Inflammatory macrophage treated with lipopolysaccharide for 1 hour (primary cell): ENCODE measurements at regions not wholly inside any gene's neighbourhood (a gene's known extent, or its start where the extent isn't known, plus 50 kb on each side); places are given as distances from the start of the nearest gene placed in this dataset.

Experiments
- DNase-seq, 2 donors: peaks; one replicate each; pipeline ENCODE4 v3.0.0-alpha.2; 2020 to 2022

DNA sequence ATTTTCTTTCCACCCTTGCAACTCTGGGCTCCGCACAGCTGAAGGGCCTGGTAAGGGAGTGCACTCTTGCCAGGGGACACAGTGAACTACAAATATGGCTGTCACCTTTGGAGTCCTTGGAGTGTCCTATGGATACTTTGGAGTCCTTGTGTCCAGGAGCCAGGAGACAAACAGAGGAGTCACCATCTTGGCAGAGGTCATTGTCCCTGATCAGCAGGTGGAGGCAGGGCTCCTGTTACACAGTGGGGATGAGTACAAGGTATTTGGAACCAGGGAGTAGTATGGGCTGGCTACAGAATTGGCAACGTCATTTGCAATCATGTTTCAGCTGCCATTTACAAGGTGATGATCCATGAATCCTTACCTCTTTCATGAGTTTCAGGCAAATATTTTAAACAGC is 132.5 kb downstream of the FAM161A start:
- no peak for DNase-seq

DNA sequence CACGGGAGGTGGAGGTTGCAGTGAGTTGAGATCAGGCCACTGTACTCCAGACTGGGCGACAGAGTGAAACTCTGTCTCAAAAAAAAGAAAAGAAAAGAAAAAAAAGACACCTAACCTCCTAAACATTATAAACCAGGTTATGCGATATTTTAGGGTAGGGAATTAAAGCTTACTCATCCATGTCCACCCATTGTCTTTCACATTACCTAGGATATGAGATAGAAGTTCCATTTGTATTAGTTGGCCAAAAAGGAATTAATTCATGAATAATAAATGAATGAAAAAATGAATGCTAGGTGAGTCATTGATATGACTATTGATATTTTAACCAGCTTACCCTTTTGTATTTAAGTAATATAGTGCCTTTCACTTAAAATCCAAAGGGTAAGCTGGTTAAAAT is 132.9 kb downstream of the FAM161A start:
- no peak for DNase-seq

DNA sequence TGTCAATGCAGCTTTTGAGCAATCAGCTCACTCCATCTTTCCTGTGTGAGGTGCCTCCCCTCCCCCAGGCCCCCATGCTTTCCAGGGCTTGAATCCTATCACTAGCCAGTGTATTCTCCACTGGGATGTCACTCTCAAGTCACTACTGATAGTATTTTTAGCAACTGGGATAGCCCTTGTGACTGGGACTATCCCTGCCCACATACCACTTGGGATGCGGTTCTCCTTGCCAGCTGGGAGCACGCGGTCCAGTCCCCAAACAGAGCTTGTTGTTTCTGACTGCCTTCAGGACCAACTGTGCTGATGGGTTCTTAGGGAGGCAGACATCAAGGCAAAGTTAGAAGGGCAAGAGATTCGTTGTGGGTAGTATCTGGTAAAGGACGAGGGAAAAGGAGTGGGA is 134.9 kb downstream of the FAM161A start:
- DNase-seq = no peak

DNA sequence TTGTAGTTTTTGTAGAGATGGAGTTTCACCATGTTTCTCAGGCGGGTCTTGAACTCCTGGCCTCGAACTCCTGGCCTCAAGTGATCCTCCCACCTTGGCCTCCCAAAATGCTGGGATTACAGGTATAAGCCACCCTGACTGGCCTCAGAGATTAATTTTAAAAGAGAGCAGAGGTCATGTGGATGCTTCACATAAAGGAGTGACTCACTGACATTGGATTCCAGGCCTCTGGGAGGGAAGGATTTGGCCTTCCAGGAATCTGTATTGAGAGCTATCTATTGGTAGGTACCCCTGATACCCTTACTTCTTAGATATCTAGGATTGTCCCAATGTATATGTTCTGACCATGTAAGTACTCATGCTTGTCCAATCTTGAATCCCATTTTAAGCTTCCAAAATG is 138.4 kb downstream of the FAM161A start:
- DNase-seq = no peak

DNA sequence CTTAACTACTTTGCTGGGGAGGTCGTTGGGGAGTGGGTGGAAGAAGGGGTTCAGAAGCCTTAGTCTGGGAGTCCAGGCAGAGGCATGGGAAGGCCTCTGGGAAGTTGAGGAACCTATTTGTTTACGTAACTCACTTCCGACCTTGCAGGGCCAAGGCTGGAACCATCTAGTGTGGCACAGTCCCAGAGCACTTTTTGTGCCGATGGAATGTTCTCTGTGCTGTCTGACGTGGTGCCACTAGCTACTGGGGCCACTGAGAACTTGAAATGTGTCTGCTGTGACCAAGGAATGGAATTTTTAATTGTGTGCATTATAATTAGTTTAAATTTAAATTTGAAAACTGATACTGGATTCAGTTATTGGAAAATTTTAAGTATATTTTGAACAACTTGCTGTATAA is 139.7 kb downstream of the FAM161A start:
- DNase-seq = no peak

DNA sequence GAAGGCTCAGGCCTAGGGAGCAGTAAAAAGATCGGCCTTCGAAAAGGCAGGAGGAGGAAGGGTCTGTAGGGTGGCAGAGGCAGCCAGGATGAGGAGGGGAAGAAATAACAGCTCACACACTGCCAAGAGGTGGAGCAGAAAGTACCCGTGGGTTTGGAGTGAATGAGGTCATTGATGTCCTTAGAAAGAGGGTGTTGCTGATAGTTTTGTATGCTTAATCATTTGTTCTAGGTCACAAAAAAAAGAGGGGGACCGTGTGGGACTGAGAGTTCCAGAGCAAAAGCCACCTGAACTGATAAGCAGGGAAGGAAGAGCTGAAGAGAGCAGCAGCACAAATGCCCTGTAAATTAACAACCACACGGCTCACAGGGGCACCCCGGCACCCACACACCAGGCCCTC is 140.4 kb downstream of the FAM161A start:
- DNase-seq = no peak

DNA sequence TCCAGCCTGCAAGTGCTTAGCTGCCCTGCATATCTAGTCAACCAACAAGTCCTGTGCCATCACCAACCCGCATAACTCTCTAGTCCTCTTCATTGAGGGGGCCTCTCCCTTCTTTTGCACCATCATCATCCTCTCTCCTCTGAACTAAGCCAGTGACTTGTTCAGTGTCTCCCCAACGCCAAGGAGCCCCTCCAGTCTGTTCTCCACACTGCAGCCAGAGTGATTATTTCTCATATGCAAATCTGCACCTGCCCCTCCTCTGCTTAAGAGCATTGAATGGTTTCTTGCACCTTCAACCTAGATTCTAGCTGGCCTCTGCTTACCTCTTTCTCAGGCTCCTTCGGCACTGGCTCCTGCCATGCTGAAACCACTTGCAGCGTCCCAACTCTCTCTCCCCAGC is 141.8 kb downstream of the FAM161A start:
- no peak for DNase-seq

DNA sequence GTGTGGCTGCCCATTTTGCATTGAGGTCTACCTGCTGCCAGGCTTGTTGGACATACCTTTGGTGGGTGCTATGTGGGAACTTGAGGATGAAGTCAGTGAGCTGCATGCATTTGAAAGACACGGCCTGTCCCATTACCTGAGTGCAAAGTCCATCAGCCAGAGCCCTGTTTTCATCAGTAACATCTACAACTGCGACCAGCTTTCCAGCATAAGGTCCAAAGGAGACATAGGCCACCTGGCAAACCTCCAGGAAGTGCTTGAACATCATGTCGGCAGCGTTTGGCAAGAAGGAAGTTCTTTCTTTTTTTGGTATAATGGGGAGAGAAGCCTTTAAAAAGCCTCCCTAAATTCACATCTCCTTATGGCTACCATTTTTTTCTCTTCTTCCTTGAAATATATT is 143.1 kb downstream of the FAM161A start:
- no peak for DNase-seq

DNA sequence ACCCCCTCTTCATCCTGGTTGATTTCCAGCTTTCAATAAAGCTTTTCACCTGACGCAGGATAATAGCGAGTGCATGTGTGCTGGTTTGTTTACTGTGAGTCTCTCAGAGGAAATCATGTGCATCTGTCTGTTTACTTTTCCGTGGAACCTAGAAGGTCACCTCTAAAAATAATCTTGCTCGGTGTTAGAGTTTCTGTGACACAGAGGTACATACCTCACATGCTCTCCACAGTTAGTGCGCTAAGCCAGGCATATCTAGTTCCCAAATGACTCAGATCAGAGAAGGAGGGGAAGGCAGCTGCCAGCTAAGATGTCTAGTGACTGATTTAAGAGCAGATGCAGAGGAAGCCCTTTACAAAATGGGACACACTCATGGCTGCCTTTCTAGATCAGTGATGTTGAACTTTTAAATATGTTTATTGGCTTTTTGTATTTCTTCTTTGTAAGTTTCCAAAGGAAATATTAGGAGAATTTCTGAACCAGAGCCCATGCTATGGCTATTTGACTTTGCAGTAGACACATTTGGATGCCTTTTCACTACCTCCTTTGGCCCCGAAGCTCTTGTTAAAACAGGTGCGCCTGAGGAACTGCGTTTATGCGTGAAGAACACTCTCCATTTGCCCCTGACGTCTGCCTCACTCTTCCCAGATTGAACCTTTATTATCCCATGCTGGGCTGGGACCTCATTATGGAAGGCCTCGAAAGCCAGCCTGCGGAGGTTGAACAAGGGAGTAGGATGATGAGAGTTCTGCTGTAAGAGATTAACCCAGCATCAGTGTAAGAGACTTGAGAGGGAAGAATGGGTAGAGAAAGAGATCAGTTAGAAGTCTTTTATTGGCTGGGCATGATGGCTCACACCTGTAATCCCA is 145.6 kb downstream of the FAM161A start:
- DNase-seq = no peak

DNA sequence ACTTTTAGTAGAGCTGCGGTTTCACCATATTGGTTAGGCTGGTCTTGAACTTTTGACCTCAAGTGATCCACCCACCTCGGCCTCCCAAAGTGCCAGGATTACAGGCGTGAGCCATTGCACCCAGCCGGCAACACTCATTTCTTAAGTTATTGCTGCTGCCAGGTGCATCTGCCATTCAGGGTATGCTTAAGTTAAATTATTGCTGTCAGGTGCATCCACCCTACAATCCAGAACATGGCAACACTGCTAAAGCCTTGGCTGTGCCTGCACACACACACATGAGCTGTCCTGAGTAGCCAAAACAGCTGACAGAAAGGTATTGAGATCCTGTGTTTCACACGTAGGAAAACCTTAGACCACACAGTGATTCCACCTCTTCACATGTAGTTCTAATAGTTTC is 148.2 kb downstream of the FAM161A start:
- DNase-seq = no peak

DNA sequence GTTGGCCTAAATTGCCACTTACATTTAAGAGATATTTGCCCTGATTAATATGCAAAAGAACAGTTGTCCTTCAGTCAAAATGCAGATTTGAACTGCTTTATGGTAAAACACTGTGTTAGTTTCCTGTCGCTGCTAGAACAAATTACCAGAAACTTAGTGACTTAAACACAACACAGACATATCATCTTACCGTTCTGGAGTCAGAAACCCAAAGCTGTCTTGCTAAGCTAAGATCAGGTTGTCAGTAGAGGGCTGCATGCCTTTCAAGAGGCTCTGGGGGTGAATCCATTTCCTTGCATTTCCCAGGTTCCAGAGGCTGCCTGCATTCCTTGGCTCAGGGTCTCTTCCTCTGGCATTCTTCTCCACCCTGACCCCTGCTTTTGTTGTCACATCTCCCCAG is 149.5 kb downstream of the FAM161A start:
- DNase-seq = no peak

DNA sequence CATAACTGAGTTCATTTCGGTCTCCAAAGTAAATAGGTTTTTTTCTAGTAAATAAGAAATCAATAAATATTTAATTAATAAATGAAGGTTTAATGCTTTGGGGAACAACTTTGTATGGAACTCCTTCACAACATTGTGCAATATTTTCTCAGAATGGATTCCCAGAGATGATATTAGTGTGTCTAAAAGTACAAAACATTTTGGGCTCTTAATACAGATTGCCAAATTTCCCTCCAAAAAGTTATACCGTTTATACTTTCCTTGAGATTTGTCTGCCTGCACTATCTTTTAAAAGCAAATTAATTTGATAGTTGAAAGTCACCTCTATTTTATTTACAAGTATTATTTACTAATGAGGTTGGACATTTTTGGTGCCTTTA is 151.8 kb downstream of the FAM161A start:
- DNase-seq = no peak

DNA sequence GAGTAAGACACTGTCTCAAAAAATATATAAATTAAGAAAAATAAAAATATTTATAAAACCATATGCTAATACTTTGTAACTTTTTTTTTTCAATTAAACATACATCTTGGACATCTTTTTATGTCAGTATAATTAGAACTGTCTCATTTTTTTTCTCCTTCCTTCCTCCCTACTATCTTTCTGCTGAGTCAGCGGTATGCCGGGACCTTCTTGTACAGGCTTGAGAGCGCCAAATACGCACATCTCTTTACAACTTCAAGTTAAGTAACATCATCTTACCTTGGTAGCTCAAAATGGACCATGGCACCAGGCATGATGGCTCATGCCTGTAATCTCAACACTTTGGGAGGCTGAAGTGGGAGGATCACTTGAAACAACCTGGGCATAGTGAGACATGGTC is 153.4 kb downstream of the FAM161A start:
- no peak for DNase-seq

DNA sequence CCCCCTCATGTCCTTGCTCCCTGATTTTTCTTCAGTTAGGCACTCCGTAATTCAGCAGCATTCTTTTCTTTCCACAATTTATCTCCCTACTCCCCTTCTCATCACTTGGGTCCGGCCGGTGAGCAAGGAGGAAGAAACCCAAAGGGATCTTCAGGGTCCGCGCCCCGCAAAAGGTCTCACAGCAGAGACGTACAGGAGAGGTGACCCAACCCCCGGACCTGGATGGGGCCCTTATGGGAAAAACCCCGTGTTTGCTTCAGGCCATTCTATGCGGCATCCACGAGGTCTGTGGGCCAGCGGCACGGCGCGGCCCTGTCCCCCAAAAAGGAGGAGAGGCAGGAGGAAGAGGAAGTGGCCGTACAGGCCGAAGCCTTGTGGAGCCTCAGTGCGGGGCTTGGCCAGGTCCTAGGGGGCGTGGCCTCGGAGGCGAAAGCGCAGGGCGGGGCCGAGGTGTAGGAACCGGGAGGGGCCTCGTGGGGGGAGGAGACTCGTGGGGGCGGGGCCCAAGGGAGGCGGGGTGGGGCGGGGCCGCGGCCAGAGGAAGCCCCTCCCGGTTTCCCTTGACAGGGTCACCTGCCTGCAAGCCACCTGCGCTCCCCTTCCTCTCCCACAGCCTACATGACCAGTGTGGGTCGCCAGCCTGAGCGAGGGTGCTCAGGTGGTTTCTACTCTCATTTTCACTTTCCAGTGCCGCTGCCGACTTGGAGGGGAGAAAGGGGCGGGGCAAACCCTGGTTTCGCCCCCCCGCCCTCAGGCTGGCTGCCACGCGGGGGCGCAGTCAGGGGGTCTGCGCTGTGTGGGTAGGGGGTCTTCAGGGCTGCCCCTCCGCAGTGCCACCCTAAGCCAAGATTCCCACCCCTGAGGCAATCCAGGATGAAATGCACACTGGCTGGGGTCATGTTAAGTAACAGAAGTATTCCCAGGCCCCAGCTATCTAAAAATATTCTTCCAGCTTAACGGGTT is 156.4 kb upstream of the XPO1 start:
- peak; percentile 93 to 96 for DNase-seq

DNA sequence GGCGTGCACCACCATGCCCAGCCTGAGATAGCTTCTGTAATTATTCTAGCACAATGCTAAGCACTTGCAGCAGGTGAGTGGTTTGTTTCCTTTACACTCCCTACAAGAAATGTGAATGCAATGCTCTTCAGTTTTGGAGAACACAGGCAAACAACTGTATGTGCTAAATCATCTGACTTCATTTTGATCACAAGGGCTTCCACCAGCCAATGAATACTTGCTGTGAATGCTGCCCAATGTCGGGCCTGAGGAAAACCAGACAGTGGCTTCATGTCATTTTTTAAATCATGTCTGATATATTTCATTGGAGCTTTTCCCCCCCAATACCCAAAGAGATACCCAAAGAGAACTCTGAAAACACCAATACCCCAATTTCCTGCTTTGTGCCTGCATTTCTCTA is 155.6 kb upstream of the XPO1 start:
- DNase-seq = peak in 1 of 2 donors; percentile 6

DNA sequence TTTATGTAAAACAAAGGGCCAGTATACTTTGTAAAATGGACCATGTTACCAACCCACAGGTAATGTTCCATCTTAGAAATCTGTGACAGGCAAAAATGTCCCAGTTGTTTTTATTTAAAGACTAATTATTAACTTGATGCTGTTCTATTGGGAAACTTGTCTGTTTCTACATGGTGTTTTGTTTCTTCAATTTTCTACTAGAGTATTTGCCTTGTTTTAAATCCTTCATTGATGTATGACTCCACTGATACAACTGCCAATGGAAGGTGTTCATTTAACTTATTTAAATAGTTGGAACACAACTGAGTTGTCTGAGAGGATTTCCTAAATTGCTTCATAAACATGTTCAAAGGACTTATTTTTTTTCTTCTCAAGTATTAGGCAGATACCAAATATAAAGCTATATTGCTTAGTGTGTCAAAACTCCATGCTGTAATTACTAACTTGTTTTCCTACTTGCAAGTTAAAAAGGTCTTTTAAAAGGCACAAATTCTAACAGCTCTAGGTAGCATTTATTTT is 152.0 kb upstream of the XPO1 start:
- peak; percentile 54 to 83 for DNase-seq

DNA sequence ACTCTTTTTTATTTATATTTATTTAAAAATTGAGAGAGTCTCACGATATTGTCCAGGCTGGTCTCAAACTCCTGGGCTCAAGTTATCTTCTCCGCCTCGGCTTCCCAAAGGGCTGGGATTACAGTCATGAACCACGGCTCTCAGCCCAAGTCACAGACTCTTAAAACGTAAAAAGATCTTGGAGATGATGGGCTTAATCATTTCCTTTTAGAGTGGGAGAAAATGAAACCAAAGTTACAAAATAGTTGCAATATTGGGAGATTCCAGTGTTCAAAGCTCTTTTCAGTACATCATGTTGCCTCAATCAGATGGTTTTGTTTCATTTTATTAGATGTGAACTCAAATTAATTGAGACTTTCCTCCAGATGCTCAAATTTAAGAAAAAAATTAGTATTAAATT is 151.4 kb upstream of the XPO1 start:
- DNase-seq = peak; percentile 89 to 92

DNA sequence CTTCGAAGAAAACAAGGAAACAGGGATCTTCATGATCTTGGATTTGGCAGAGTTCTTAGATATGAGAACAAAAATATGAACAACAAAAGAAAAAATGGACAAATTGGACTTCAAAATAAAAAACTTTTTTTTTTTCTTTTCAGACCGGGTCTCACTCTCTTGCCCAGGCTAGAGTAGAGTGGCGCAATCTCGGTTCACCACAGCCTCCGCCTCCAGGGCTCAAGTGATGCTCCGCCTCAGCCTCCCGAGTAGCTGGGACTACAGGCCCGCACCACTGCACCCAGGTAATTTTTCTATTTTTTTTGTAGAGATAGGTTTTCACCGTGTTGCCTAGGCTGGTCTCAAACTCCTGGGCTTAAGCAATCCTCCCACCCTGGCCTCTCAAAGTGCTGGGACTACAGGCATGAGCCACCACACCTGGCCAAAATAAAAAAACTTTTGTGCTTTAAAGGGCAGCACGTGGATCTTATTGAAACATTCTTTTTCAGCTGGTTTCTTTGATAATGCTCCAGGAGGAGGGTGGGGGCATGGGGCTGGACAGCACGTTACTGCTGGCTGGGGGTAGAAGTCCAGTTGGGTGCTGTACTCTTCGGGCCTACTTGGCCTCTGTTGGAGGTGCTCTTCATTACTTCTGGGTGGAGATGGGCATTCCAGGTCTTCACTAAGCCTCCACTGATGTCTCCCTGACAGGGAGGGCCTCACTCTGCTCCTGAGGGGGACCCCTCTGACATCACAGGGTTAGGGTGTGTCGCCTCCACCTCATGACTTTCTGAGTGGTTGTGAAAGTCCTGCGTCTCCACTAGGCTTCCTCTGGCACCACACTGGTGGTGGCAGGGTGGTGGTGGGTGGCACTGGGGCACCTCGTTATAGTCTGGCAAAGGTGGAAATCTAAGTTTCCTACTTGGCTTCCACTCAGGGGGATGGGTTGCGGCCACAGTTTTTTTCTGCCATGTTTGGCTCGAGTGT is 150.5 kb upstream of the XPO1 start:
- DNase-seq = peak; percentile 35 to 44

DNA sequence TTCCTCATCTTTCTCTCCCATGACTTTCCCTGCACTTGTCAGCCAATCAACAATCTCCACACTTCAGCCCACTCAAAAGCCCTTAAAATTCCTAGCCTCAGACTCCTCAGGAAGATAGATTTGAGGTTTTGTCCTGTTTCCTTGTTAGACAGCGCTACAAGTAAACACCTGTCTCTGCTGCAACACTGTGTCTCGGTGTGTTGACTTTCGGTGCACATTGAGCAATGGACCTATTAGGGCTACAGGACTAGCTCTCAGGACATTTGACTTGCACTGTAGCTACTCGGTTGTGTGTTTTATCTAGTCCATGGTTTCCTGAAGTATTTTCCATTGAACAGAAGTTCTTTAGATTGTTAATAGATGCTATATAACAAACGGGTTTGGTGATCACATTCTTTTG is 140.9 kb upstream of the XPO1 start:
- DNase-seq = no peak

DNA sequence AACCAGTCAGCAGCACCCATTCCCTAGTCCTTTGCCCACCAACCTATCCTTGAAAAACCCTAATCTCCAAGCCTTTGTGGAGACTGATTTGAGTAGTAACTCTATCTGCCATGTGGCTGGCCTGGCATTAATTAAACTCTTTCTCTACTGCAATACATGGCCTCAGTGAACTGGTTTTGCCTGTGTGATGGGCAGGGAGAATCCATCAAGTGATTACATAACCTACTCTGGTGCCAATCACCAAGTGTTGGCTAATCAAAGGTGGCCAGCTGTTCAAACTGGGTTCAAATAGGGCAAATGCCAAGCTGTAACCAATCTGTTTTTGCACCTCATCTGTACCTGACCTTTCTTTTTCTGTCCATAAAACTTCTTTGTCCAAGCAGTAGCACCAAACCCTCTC is 139.8 kb upstream of the XPO1 start:
- DNase-seq = no peak

DNA sequence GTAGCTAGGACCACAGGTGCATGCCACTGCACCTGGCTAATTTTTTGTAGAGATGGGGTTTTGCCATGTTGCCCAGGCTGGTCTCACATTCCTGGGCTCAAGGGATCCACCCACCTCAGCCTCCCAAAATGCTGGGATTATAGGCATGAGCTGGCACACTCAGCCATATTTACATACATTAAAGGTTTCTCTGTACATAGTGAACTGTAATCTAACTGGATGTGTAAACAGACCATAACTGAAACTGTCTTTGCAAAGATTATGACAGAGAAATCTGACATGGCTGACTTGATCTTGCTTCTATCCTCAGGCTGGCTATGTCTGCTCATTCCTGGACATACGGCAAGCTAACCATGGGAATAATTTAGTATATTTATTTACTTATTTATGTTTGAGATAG is 139.2 kb upstream of the XPO1 start:
- no peak for DNase-seq

DNA sequence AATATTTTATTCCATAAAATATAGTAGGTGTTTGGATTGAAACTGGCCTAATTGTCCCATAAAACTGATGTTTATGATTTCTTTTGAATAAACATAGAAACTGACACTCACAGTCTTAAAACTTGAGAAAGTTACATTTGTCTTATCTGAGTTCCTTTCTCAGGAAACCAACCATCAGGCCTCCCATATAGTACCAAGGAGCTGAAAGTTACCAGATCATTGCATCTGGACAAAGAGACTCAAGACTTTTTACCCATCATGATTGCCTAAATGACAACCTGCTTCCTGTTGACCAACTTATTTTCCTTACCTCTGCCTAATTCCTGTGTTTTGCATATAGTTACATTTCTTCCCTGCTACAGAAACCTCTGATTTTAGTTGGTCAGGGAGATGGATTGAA is 137.0 kb upstream of the XPO1 start:
- DNase-seq = no peak
